ENCODE measurements at regions not wholly inside any gene's neighbourhood (a gene's known extent, or its start where the extent isn't known, plus 50 kb on each side); places are given as distances from the start of the nearest gene placed in this dataset.

GRCh38 chr1:23625929-23626535, 65.6 kb upstream of the RPL11 start:
- H3K4me3 ChIP-seq, result no peak overlapping the region

GRCh38 chr1:23625459-23625858, 66.1 kb upstream of the RPL11 start:
- Histone ChIP-seq H3K36me3 (ENCODE audit: control insufficient read depth in 4 of 4, insufficient read depth in 4 of 4, low read length in 4 of 4) (no peaks in the 10 kb centered on the region), H3K4me3 (no peak overlapping the region), H3K27ac (ENCODE audit: low read depth in 1 of 2, low read length in 1 of 2) (no peak overlapping the region), H3K9me3 (ENCODE audit: control insufficient read depth in 4 of 4, insufficient read depth in 3 of 4, low read length in 3 of 4) (no peaks in the 10 kb centered on the region), H3K9ac (ENCODE audit: insufficient read depth in 1 of 2, low read length in 2 of 2) (no peak overlapping the region), H3K27me3 (ENCODE audit: control insufficient read depth in 3 of 3, insufficient read depth in 3 of 3, low read length in 2 of 3) (peaks cover 0 to 2% (median 1%) of the 10 kb centered on the region in 3 donors), H3K4me1 (ENCODE audit: control insufficient read depth in 5 of 5, insufficient read depth in 5 of 5, low read length in 5 of 5) (peaks cover 0 to 3% (median 0%) of the 10 kb centered on the region in 5 donors)
- ATAC-seq (ENCODE audit: insufficient read depth, low FRiP score), result no peak
- TF ChIP-seq CTCF (IDR thresholded peaks at IDR 0.05; ENCODE audit: control extremely low read depth, extremely low read depth), result no peak
- no peak for DNase-seq
- WGBS, 2 donors, result 93 to 95% methylated on average over 4 of the region's 4 CpGs

More at GRCh38 chr1:23625929-23626535, 65.6 kb upstream of the RPL11 start:
- no peak overlapping the region for H3K27ac ChIP-seq (ENCODE audit: low read depth in 1 of 2, low read length in 1 of 2)
- no peak overlapping the region for H3K9ac ChIP-seq (ENCODE audit: insufficient read depth in 1 of 2, low read length in 2 of 2)
- 83 to 100% methylated on average over 1 of the region's 1 CpG for WGBS, 2 donors
- peaks cover 0 to 3% (median 0%) of the 10 kb centered on the region in 5 donors for H3K4me1 ChIP-seq (ENCODE audit: control insufficient read depth in 5 of 5, insufficient read depth in 5 of 5, low read length in 5 of 5)
- H3K27me3 ChIP-seq (ENCODE audit: control insufficient read depth in 3 of 3, insufficient read depth in 3 of 3, low read length in 2 of 3), result no peaks in the 10 kb centered on the region
- no peaks in the 10 kb centered on the region for H3K36me3 ChIP-seq (ENCODE audit: control insufficient read depth in 4 of 4, insufficient read depth in 4 of 4, low read length in 4 of 4)
- no peak for ATAC-seq (ENCODE audit: insufficient read depth, low FRiP score)
- DNase-seq, result no peak
- H3K9me3 ChIP-seq (ENCODE audit: control insufficient read depth in 4 of 4, insufficient read depth in 3 of 4, low read length in 3 of 4), result no peaks in the 10 kb centered on the region
- TF ChIP-seq CTCF (IDR thresholded peaks at IDR 0.05; ENCODE audit: control extremely low read depth, extremely low read depth), result no peak

- Histone ChIP-seq H3K4me1 (ENCODE audit: control insufficient read depth in 5 of 5, insufficient read depth in 5 of 5, low read length in 5 of 5) (peaks cover 0 to 7% (median 0%) of the 10 kb centered on the region in 5 donors), H3K27ac (ENCODE audit: low read depth in 1 of 2, low read length in 1 of 2) (no peak overlapping the region), H3K27me3 (ENCODE audit: control insufficient read depth in 3 of 3, insufficient read depth in 3 of 3, low read length in 2 of 3) (peaks cover 0 to 10% (median 10%) of the 10 kb centered on the region in 3 donors), H3K9me3 (ENCODE audit: control insufficient read depth in 4 of 4, insufficient read depth in 3 of 4, low read length in 3 of 4) (no peaks in the 10 kb centered on the region), H3K4me3 (no peak overlapping the region), H3K36me3 (ENCODE audit: control insufficient read depth in 4 of 4, insufficient read depth in 4 of 4, low read length in 4 of 4) (no peaks in the 10 kb centered on the region), H3K9ac (ENCODE audit: insufficient read depth in 1 of 2, low read length in 2 of 2) (no peak overlapping the region)
- 67 to 69% methylated on average over 4 of the region's 4 CpGs for WGBS, 2 donors
- no peak for TF ChIP-seq CTCF (IDR thresholded peaks at IDR 0.05; ENCODE audit: control extremely low read depth, extremely low read depth)
- DNase-seq, result no peak
- ATAC-seq (ENCODE audit: insufficient read depth, low FRiP score), result no peak
These were observed 65.1 kb upstream of the ID3 start for GRCh38 chr1:23624440-23624839.

GRCh38 chr1:23622284-23622683, 63.0 kb upstream of the ID3 start:
- Histone ChIP-seq H3K9ac (ENCODE audit: insufficient read depth in 1 of 2, low read length in 2 of 2) (no peak overlapping the region), H3K36me3 (ENCODE audit: control insufficient read depth in 4 of 4, insufficient read depth in 4 of 4, low read length in 4 of 4) (no peaks in the 10 kb centered on the region), H3K27me3 (ENCODE audit: control insufficient read depth in 3 of 3, insufficient read depth in 3 of 3, low read length in 2 of 3) (peaks cover 0 to 21% (median 15%) of the 10 kb centered on the region in 3 donors), H3K27ac (ENCODE audit: low read depth in 1 of 2, low read length in 1 of 2) (no peak overlapping the region), H3K9me3 (ENCODE audit: control insufficient read depth in 4 of 4, insufficient read depth in 3 of 4, low read length in 3 of 4) (peaks cover 0 to 4% (median 0%) of the 10 kb centered on the region in 4 donors), H3K4me1 (ENCODE audit: control insufficient read depth in 5 of 5, insufficient read depth in 5 of 5, low read length in 5 of 5) (peaks cover 0 to 11% (median 0%) of the 10 kb centered on the region in 5 donors), H3K4me3 (no peak overlapping the region)
- ATAC-seq (ENCODE audit: insufficient read depth, low FRiP score) (no peak), DNase-seq (no peak)
- 96 to 98% methylated on average over 4 of the region's 4 CpGs for WGBS, 2 donors
- TF ChIP-seq CTCF (IDR thresholded peaks at IDR 0.05; ENCODE audit: control extremely low read depth, extremely low read depth), result no peak
